HepG2 (cell line): ENCODE measurements at regions not wholly inside any gene's neighbourhood (a gene's known extent, or its start where the extent isn't known, plus 50 kb on each side); places are given as distances from the start of the nearest gene placed in this dataset.

ENCODE experiments used
- ESRRA ChIP-seq: sonication (generic); formaldehyde crosslinking; IDR thresholded peaks from 2 replicates; pipeline ENCODE4 v1.5.1; 2020; ENCODE audit warnings: mild to moderate bottlenecking, low read depth, missing genetic modification reagents
- NFYB ChIP-seq: sonication (generic); formaldehyde crosslinking; IDR thresholded peaks from 2 replicates; pipeline ENCODE4 v1.4.0; 2020; ENCODE audit warnings: missing genetic modification reagents
- PHF8 ChIP-seq: sonication (generic); formaldehyde crosslinking; IDR thresholded peaks from 2 replicates; pipeline ENCODE4 v1.5.0; 2020; ENCODE audit warnings: missing genetic modification reagents
- RCOR2 ChIP-seq: IDR thresholded peaks from 2 replicates; pipeline ENCODE4 v1.6.1; 2016; ENCODE audit warnings: missing biosample characterization, missing genetic modification reagents
- SATB2 ChIP-seq: sonication (generic); formaldehyde crosslinking; IDR thresholded peaks from 2 replicates; pipeline ENCODE4 v1.5.0; 2020; ENCODE audit warnings: missing genetic modification reagents
- SNRNP70 ChIP-seq: fragments of 200-400 bp; formaldehyde crosslinking; IDR thresholded peaks from 2 replicates; pipeline ENCODE4 v1.6.1; 2017; ENCODE audit warnings: mild to moderate bottlenecking, low read depth, low read length, moderate library complexity
- YEATS4 ChIP-seq: sonication (generic); formaldehyde crosslinking; IDR thresholded peaks from 2 replicates; pipeline ENCODE4 v1.4.0; 2020; ENCODE audit warnings: missing genetic modification reagents, borderline replicate concordance
- ZBTB20 ChIP-seq: sonication (generic); formaldehyde crosslinking; IDR thresholded peaks from 2 replicates; pipeline ENCODE4 v1.8.1; 2023; ENCODE audit warnings: missing genetic modification reagents, low read depth, mild to moderate bottlenecking, borderline replicate concordance
- ZFP37 ChIP-seq: sonication (generic); formaldehyde crosslinking; IDR thresholded peaks from 2 replicates; pipeline ENCODE4 v1.4.0; 2020; ENCODE audit warnings: missing genetic modification reagents, borderline replicate concordance
- ZKSCAN8 ChIP-seq: IDR thresholded peaks from 2 replicates; pipeline ENCODE4 v1.6.1; 2016; ENCODE audit warnings: borderline replicate concordance, missing genetic modification reagents, missing compliant biosample characterization
- ZNF274 ChIP-seq: sonication (generic); formaldehyde crosslinking; IDR thresholded peaks from 2 replicates; pipeline ENCODE4 v1.5.1; 2020; ENCODE audit warnings: mild to moderate bottlenecking, missing genetic modification reagents
- ZNF800 ChIP-seq: sonication (generic); formaldehyde crosslinking; IDR thresholded peaks from 2 replicates; pipeline ENCODE4 v1.4.0; 2020; ENCODE audit warnings: missing genetic modification reagents
- ZSCAN12 ChIP-seq: sonication (generic); formaldehyde crosslinking; IDR thresholded peaks from 2 replicates; pipeline ENCODE4 v1.9.0; 2021; ENCODE audit warnings: mild to moderate bottlenecking, missing genetic modification reagents
- TF ChIP-seq, protein P1 (sequence below): sonication (generic); formaldehyde crosslinking; IDR thresholded peaks from 2 replicates; pipeline ENCODE4 v1.5.0; 2020; ENCODE audit warnings: missing genetic modification reagents
- TF ChIP-seq, protein P2 (sequence below): sonication (generic); formaldehyde crosslinking; IDR thresholded peaks from 2 replicates; pipeline ENCODE4 v1.4.0; 2020; ENCODE audit warnings: mild to moderate bottlenecking, missing genetic modification reagents
- TF ChIP-seq, protein P3 (sequence below): sonication (generic); formaldehyde crosslinking; IDR thresholded peaks from 2 replicates; pipeline ENCODE4 v1.9.0; 2021; ENCODE audit warnings: missing genetic modification reagents, mild to moderate bottlenecking, borderline replicate concordance
- TF ChIP-seq, protein P4 (sequence below): sonication (generic); formaldehyde crosslinking; IDR thresholded peaks from 2 replicates; pipeline ENCODE4 v1.5.0; 2020; ENCODE audit warnings: mild to moderate bottlenecking, missing genetic modification reagents, borderline replicate concordance

GRCh38 chr6:28634761-28635546 is 109.3 kb downstream of the GPX5 start (continued):
- TF ChIP-seq, protein P1, sequence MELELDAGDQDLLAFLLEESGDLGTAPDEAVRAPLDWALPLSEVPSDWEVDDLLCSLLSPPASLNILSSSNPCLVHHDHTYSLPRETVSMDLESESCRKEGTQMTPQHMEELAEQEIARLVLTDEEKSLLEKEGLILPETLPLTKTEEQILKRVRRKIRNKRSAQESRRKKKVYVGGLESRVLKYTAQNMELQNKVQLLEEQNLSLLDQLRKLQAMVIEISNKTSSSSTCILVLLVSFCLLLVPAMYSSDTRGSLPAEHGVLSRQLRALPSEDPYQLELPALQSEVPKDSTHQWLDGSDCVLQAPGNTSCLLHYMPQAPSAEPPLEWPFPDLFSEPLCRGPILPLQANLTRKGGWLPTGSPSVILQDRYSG: no peak
- peak; percentile 87 for TF ChIP-seq ZNF800 (CRISPR knock-in tag)
- TF ChIP-seq YEATS4: peak; percentile 37; the same call in 1 of the 2 replicates
- TF ChIP-seq ESRRA (CRISPR knock-in tag): peak; percentile 51
- no peak for TF ChIP-seq NFYB (CRISPR knock-in tag)
- TF ChIP-seq, protein P2, sequence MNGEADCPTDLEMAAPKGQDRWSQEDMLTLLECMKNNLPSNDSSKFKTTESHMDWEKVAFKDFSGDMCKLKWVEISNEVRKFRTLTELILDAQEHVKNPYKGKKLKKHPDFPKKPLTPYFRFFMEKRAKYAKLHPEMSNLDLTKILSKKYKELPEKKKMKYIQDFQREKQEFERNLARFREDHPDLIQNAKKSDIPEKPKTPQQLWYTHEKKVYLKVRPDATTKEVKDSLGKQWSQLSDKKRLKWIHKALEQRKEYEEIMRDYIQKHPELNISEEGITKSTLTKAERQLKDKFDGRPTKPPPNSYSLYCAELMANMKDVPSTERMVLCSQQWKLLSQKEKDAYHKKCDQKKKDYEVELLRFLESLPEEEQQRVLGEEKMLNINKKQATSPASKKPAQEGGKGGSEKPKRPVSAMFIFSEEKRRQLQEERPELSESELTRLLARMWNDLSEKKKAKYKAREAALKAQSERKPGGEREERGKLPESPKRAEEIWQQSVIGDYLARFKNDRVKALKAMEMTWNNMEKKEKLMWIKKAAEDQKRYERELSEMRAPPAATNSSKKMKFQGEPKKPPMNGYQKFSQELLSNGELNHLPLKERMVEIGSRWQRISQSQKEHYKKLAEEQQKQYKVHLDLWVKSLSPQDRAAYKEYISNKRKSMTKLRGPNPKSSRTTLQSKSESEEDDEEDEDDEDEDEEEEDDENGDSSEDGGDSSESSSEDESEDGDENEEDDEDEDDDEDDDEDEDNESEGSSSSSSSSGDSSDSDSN: peak; percentile 52; the same call in 1 of the 2 replicates
- TF ChIP-seq ZNF274 (CRISPR knock-in tag): no peak
- no peak for TF ChIP-seq ZKSCAN8 (CRISPR knock-in tag)
- TF ChIP-seq ZSCAN12: no peak
- no peak for TF ChIP-seq SNRNP70
- peak; percentile 50; the same call in 1 of the 2 replicates for TF ChIP-seq ZBTB20 (CRISPR knock-in tag)
- TF ChIP-seq, protein P3, sequence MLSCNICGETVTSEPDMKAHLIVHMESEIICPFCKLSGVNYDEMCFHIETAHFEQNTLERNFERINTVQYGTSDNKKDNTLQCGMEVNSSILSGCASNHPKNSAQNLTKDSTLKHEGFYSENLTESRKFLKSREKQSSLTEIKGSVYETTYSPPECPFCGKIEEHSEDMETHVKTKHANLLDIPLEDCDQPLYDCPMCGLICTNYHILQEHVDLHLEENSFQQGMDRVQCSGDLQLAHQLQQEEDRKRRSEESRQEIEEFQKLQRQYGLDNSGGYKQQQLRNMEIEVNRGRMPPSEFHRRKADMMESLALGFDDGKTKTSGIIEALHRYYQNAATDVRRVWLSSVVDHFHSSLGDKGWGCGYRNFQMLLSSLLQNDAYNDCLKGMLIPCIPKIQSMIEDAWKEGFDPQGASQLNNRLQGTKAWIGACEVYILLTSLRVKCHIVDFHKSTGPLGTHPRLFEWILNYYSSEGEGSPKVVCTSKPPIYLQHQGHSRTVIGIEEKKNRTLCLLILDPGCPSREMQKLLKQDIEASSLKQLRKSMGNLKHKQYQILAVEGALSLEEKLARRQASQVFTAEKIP (CRISPR knock-in tag): no peak
- 0 out of 2 replicates have a peak, but pooled peaks have one; percentile 38 for TF ChIP-seq SATB2
- TF ChIP-seq ZFP37 (CRISPR knock-in tag): 0 out of 2 replicates have a peak, but pooled peaks have one; percentile 72
- peak; percentile 20; the same call in 1 of the 2 replicates for TF ChIP-seq PHF8
- no peak for TF ChIP-seq RCOR2 (CRISPR knock-in tag)
- TF ChIP-seq, protein P4, sequence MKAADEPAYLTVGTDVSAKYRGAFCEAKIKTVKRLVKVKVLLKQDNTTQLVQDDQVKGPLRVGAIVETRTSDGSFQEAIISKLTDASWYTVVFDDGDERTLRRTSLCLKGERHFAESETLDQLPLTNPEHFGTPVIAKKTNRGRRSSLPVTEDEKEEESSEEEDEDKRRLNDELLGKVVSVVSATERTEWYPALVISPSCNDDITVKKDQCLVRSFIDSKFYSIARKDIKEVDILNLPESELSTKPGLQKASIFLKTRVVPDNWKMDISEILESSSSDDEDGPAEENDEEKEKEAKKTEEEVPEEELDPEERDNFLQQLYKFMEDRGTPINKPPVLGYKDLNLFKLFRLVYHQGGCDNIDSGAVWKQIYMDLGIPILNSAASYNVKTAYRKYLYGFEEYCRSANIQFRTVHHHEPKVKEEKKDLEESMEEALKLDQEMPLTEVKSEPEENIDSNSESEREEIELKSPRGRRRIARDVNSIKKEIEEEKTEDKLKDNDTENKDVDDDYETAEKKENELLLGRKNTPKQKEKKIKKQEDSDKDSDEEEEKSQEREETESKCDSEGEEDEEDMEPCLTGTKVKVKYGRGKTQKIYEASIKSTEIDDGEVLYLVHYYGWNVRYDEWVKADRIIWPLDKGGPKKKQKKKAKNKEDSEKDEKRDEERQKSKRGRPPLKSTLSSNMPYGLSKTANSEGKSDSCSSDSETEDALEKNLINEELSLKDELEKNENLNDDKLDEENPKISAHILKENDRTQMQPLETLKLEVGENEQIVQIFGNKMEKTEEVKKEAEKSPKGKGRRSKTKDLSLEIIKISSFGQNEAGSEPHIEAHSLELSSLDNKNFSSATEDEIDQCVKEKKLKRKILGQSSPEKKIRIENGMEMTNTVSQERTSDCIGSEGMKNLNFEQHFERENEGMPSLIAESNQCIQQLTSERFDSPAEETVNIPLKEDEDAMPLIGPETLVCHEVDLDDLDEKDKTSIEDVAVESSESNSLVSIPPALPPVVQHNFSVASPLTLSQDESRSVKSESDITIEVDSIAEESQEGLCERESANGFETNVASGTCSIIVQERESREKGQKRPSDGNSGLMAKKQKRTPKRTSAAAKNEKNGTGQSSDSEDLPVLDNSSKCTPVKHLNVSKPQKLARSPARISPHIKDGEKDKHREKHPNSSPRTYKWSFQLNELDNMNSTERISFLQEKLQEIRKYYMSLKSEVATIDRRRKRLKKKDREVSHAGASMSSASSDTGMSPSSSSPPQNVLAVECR (CRISPR knock-in tag): peak; percentile 43; the same call in 1 of the 2 replicates
